ENCODE measurements at regions not wholly inside any gene's neighbourhood (a gene's known extent, or its start where the extent isn't known, plus 50 kb on each side); places are given as distances from the start of the nearest gene placed in this dataset.

DNA sequence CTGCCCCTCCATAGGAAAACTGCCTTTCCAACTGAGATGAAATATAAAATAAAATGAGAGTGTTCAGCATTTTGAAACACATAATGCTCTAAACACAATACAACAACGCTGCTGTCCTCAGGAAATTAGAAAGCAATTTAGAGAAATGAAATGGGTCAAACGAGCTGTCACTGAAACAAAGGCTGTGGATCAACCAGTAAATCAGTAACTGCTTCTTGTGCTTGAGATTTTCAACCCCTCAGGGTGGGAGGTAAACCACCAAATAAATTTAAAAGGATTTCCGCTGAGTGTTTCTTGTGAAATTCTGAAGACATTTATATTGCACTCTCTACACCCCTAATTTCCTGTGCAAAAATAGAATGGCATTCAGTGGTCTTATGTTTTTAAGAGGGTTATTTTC, 657.1 kb upstream of the SEL1L start:
- no peak for DNase-seq

DNA sequence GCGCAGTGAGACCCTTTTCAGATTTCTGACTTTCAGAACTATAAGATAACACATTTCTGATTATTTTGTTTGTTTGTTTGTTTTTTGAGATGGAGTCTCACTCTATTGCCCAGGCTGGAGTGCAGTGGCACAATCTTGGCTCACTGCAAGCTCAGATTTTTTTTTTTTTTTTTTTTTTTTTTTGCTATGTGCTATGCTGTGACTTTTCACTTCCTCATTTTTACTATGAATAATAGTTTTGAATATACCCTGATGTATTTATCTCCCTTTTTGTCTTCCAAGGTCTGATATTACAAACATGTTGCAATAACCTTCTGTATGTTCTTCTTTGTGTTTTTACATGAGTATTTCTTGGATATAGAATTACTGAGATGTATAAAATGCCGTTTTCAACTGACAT, 658.7 kb upstream of the SEL1L start:
- no peak for DNase-seq

DNA sequence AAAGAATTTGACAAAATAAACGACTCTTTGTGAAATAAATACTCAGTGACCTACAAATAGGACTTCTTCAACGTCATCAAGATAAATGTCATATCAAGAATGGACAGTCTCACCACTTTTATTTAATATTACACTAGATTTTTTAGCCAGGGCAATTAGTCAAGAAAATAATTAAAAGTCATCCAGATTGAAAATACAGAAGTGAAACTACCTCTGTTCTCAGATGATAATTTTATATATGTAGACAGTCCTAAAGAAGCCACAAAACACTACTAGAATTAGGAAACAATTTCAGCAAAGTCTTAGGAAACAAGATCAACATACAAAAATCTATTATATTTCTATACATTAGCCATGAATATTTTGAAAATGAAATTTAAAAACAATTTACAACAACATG, 689.6 kb upstream of the SEL1L start:
- DNase-seq, result no peak

DNA sequence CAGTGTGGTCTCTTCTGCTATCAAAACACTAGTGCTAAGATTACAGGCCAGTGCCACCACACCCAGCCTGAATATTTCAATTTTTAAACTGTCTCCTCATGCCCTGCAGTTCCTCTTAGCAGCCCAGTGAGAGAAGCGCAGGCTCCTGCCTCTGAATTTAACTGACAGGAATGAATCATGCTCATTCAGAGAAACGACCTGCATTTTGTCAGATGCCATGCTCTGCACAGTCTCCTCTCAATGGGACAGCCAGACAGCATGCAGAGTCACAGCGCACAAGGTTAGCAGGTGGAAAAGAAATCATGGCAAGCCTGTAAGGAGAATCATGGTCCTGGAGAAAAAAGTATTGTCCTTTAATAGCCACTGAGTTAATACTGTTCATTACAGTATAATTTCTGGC, 691.0 kb upstream of the SEL1L start:
- no peak for DNase-seq

DNA sequence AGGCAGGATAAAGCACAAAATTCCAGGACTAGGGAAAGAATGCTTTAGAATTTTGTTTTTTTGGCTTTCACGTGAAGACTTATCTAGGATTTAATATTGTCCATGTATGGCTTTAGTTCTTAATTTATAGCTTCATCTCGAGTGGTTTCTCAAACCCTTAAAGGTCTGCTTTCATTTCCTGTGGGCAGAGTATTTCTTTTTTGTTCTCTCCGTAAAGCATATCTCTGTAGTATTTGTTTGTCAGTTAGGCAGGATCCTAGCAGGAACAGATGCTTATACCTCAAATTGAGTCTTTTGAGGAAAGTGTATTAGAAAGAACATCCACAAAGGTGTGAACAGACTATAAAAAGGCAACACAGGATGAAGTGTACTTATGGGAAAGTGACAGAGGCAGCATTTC, 697.1 kb upstream of the SEL1L start:
- DNase-seq, result no peak

DNA sequence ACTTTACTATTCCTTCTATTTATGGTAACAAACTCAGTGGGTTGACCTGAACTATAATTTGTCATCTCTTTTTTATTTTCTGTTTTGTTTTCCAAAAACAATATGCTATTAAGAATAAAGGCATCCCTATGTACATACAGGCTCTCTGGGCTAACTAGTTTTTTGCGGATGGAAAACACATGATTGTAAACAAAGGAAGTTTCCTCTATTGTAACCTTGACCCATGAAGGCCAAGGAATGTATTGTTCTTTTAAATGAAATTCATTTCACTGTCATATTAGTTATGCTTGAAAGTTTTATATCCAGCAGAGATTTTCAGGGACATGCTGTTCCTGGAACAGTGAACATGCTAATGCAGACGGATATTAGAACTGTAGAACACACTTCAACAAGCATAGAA, 705.0 kb upstream of the SEL1L start:
- DNase-seq, result no peak

DNA sequence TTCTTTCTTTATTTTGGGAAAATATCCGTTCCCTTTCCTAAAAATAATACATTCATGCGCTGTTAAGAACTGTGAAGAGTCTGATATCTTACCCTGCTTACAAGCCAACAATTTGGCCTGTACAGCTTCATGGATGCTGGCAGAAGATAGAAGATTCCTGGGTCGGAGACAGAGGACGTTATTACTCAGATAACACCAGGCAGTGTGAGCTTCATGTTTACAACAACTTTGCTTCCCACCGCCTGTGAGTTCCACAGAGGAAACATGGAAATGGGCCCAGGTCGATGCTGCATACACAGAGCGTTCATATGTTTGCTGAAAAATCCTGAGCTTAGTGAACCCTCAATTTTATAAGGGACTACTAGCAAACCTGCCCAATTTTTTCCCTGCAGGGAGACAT, 705.6 kb upstream of the SEL1L start:
- DNase-seq, result no peak

DNA sequence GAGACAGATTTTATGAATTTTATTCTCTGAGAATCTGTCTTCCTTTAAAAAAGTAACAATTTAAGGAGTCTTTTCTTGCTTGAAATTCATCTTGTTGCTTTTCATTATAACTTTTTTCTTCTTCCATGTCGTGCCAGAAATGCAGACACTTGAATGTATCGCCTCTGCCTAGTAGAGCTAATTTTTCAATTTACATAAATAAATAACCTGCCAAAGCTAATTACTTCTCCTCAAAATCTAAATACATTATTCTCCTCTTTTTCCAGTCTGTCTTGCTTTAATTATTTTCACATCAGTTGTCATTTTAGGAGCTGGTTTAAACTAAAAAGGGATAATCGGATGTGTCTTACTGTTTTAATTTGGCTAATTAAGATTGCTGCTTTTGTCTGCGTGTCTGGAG, 711.1 kb upstream of the SEL1L start:
- no peak for DNase-seq

DNA sequence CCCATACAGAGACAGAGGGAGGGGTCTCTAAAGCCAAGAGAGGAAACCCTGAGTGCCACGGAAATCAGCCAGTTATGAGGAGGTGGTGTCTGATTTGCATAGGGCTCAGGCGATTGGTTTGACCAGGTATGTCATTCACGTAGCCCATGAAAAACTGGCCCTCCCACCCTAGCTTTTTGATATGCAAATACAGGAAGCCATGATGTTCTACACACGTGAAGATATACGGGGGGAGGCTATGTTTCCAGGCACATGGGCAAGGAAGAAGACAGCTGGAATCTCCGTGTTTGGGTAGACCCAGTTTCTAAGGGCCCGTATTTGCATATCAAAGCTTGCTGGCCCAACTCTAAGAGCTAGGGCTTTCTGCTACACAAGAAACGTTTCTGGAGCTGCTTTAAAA, 717.8 kb upstream of the SEL1L start:
- no peak for DNase-seq

DNA sequence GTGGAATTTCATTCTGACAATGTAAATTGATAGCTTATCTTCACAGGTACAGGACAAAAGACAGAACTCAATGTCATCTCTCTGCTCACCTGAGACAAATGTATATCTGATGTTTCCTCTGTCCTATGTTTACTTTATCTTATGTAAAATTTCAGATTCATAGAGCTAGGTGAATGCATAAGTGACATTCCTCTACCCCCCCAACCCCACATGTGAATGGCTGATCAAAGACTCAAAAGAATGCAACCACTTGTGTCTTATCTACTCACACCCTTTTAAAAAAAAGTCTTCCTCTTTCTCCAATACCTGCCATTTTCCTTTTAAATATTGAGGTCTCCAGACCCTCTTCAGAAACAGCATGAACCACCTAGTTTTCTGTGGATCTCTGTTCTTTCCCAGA, 736.6 kb upstream of the SEL1L start:
- no peak for DNase-seq

DNA sequence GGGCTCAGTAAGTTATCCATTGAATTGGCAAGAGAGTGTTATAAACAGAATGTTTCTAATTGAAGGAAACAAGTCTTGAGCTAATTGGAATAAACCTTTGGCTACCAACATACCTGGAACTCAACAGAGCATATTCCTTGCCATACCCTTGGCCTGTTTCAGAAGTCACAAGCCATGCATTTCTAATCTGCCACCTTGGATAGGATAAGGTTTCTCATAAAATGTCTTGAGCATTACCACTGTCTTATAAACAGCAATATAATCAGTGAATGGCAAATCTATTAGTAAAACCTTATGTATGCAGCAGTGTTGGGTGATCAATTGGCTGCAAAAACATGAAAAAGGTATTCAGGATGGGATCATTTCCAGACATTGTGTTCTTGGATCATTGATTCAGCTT, 765.2 kb upstream of the SEL1L start:
- no peak for DNase-seq

DNA sequence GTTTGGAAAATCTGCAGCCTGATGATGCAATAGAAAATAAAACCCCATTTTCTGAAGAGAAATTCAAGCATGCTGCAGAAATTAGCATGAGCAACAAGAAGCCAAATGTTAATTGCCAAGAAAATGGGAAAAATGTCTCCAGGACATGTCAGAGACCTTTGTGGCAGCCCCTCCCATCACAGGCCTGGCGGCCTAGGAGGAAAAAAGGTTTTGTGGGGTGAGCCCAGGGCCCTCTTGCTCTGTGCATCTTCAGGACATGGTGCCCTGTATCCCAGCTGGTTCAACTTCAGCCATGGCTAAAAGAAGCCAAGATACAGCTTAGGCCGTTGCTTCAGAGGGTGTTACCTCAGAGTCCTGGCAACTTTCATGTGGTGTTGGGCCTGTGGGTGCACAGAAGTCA, 775.5 kb upstream of the SEL1L start:
- DNase-seq, result no peak

DNA sequence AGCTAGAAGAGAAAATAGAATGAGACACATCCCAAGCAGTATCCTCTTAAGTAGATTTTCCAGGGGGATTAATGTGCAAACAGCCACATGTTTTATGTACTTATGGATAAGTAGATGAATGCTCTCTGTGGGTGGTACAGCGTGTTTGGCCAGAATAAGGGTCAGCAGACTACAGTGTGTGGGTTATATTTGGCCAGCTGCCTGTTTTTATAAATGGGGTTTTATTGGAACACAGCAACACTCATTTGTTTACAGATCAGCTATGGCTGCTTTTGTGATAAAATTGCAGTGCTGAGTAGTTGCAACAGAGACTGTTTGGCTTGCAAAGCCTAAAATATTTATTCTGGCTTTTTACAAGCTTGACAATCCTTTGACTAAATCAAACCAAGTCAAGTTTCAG, 780.2 kb upstream of the SEL1L start:
- peak; percentile 1 for DNase-seq

DNA sequence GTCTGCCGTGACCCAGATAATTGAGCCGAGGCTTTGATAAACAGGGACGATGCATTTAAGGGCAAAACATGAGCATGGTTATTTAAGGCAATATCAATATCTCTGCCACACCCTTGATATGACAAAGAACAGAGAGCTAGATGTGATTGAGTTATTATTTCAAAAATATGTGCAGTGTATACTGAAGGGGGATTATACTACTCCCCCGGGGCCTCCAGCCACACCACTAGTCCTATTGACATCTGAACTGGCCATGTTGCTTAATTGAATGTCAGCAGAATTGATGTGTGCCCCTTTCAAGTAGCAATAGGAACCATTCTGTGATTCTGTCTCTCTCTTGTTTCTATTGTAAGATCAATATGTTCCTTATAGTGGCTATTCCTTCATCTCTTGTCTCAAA, 794.8 kb upstream of the SEL1L start:
- no peak for DNase-seq

DNA sequence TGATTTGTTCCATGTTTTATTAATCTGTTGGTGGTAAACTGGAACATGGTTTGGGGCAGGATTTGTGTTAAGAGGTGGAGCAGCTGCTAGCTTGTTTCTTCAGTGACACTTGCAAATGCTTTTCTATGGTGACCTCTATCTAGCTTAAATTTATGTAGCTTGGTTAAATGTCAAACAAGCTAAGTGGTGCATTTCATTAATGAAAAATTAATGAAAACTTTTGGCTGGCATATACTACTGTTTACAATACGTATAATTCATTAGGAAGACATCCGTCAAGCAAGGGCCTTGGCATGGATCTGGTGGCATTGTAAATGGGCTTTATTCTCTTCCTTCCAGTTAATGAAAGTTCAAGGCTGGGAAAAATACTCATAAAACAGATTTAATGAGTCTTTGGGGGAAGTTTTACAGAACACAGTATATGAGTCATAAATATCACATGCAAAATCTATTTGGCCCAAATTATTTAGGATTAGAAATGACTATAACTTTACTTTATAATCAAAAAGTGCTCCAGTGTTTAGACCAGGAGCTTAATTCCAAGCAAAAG, 807.7 kb upstream of the SEL1L start:
- no peak for DNase-seq

DNA sequence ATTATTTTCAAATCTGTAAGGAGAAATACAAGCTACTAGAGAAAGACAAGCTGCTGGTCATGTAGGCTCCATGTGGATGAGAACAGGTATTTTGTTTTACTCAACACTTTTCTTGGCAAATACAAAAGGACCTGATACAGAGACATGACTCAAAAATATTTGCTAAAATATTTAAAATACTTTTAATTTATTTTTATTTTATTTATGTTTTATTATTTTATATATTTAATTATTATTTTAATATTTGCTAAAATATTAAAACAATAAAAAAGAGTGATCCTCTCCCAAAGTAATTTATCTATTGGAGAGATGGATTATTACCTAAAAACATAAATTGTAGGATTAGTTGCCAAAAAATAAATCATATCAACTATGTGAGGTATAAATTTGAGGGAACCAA, 808.9 kb upstream of the SEL1L start:
- no peak for DNase-seq

DNA sequence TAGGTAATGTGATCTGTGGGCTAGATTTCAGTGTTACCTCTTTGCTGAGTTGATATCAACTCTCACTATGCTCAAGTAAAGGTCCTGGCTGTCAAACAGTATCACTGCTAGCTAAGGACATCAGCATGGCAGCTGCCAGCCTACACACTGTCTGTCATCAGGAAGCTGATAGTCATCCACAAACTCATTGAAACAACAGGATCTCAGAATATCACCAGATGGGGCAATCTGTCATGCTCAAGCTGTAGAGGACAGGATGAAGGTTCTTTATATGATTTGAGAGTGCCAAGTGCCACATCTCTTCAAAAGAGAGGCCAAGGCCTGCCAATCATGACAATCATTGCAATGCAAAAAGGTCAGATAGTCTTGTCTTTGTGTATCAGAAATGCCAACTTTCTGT, 811.5 kb upstream of the SEL1L start:
- DNase-seq, result peak; percentile 5

DNA sequence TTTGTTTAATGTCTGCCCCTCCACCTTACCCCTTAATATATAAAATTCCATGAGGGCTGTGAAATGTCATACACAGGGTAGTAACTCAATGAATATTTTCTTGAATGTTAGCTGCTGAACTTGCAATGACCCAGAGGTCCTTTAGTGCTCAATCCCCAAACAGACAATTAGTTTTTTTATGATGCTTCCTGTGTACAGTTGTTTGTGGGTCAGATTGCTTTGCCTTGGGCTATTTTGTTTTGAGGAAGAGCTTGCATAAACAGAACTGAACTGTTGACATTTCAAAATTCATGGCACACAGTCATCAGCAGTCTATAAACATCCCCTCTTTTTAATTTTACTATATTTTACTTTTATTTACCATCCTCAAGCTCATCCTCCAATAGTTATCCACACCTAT, 820.5 kb upstream of the SEL1L start:
- DNase-seq, result no peak

DNA sequence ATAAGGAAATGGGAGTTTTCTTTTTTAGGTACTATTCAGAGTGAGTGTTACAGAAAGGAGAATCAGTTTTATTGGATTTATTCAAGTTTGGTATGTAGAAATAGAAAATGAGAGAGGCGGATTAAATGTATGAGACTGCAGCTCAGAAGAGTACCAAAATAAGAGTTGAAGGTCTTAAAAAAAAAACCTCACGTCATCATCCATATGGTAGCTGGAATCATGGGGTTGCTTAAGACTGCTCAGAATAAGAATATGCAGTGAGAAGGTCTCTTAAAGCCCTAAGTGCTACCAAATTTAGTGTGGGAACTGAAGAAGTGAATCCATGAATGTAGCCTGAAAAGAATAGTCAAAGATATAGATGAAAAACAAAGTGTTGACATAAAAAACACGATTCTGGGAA, 825.5 kb upstream of the SEL1L start:
- no peak for DNase-seq

DNA sequence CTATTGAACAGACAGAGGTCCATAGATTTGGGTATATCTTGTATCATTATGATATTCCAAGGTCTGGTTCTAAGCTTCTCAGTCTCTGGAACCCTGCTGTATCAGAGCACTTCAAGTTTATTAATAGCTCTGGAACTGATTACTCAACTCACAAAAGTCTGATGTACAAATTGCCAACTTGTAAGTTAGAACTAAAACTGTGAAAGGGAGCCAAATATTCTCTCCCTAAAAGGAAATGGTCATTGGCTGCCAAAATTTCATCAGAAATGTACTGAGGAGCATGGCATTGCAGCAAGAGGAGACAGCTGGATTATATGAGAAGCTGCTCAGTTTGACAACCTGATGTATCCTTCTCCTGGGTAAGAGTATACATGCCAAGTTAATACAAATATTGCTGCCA, 828.8 kb upstream of the SEL1L start:
- DNase-seq, result peak; percentile 44

DNA sequence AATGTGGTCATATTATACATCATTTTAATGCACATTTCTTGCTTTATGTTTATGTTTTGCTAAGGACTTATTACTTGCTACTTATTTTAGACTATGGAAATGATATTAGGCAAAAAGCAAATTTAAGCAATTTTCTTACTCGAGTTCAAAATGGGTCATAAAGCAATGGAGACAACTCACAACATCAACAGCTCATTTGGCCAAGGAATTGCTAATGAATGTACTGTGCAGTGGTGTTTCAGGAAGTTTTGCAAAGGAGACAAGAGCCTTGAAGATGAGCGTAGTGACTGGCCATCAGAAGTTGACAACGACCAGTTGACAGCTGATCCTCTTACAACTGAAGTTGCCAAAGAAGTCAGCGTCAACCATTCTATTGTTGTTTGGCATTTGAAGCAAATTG, 831.8 kb upstream of the SEL1L start:
- DNase-seq, result no peak

DNA sequence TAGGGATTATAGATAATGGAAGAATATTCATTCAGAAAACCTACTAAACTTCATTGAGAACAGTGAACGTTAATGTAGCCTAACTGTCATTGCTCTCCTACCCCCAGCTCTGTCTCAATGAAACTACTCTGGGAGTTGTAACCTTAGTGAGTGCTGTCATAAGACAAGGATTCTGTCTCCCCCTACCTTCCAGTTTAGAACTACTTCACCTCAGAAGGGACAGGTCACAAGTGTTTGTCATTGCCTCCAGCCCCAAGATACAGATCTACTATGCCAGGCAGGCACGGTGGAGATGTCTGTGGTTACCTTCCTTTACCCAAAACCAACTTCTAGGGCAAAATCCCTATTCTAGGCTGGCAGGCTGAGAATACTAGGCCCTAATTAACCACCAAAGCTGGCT, 833.1 kb upstream of the SEL1L start:
- no peak for DNase-seq

DNA sequence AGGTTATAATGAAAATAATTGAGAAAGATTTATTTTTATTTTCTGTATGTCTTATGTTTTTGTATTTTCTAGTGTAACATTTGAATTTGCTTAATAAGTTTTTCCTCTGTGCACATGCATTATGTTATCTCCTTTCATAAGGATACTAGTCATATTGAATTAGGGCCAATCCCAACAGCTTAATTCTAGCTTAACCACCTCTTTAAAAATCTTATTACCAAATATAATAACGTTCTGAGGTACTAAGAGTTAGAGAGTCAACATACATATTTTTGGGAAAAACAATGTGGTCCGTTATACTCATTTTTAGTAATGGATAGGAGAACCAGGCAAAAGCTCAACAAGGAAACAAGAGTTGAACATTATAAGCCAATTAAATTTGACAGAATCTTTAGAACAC, 845.6 kb upstream of the SEL1L start:
- DNase-seq, result no peak

DNA sequence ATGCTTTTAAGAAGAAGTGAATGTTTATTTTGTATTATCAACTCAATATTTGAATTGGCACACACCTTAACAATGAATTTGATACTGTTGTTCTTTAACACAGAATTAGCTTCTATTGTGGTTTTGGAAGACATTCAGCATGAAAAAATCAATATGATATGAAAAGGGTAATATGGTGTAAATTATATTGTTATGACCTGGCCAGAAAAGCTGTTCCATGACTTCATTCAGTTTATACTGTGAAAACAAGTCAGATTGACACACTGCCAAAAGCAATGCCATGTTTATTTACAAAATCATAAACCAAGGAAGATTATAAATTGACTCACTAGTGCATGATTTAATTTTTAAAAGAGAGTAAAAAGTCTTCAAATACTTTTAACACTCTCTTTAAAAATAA, 851.4 kb upstream of the SEL1L start:
- no peak for DNase-seq

DNA sequence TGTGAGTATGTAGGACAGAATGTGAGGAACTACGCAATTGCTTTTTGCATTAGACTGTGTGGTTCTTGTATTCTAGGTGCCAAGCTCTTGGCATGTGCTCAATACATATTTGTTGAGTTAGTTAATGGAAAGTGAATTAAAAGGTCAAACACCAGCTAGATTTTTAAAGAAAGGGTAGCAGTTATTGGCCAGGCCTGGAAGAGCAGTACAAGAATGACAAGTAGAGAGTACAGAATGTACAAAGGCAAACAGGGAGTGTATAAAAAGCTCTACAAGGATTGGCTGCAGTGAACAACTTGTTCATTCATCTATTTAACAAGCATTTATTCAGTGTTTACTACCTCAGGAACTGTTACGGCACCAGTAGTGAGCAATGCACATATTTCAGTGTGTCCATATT, 854.0 kb upstream of the SEL1L start:
- DNase-seq, result no peak

DNA sequence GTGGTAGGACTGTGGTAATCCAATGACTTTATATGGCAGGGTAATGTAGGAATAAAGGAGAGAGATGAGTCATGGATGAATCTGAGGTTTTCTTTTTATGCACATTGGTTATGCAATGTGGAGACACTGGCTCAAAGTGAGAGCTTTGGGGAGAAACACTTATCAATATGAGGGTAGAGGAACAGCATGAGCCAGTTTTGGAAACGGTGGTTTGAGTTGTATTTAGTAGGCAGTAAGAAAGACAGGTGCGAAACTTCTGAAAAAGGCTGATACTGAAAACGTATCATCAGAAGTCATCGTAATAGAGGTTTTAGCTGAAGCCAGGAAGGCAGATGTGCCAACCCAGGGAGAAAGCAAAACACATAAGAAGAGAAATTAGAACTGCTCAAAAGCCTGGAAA, 854.8 kb upstream of the SEL1L start:
- DNase-seq, result no peak
